ENCODE measurements at regions not wholly inside any gene's neighbourhood (a gene's known extent, or its start where the extent isn't known, plus 50 kb on each side); places are given as distances from the start of the nearest gene placed in this dataset.

DNA sequence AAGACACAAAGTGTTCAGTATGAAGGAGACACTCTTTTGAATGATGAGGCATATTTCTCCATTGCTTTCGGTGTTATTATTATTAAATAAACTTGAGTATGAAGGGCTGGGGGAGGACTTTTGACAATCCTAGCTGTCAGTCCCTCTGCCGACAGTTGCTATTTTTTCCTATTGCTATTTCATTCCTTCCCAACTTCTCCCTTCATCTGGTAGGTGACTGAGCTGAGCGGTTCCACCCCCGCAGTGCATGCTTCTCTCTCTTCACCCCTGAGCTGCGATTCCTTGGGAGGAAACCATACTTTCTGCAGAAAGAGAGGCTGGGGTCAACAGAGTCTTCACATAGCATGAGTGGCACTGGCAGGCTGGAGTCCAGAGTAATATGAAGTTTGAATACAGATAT is 261.2 kb upstream of the TAC1 start:
- Mint-ChIP-seq H3K4me3 (no peak overlapping the region), H3K27ac (no peak overlapping the region), H3K36me3 (ENCODE audit: low read depth) (no peaks in the 10 kb centered on the region), H3K9me3 (no peaks in the 10 kb centered on the region), H3K4me1 (no peaks in the 10 kb centered on the region), H3K27me3 (peaks cover 8% of the 10 kb centered on the region)
- TF ChIP-seq CTCF (IDR thresholded peaks at IDR 0.05): no peak
- ChIA-PET CTCF (no interaction called here), POLR2A (no interaction called here)
- DNase-seq (no peak), ATAC-seq (ENCODE audit: low read depth) (no peak)
- intact Hi-C loops (cut with micrococcal nuclease): no loop called here

- no peak overlapping the region for H3K27ac Mint-ChIP-seq
- TF ChIP-seq CTCF (IDR thresholded peaks at IDR 0.05): no peak
- no peak overlapping the region for H3K4me3 Mint-ChIP-seq
- ATAC-seq (ENCODE audit: low read depth) (no peak), DNase-seq (no peak)
- no peaks in the 10 kb centered on the region for H3K4me1 Mint-ChIP-seq
- peaks cover 8% of the 10 kb centered on the region for H3K27me3 Mint-ChIP-seq
- ChIA-PET CTCF (no interaction called here), POLR2A (no interaction called here)
- no peaks in the 10 kb centered on the region for H3K36me3 Mint-ChIP-seq (ENCODE audit: low read depth)
- intact Hi-C loops (cut with micrococcal nuclease): no loop called here
- no peaks in the 10 kb centered on the region for H3K9me3 Mint-ChIP-seq
These were observed 260.4 kb upstream of the TAC1 start for GRCh38 chr7:97471491-97471890.

DNA sequence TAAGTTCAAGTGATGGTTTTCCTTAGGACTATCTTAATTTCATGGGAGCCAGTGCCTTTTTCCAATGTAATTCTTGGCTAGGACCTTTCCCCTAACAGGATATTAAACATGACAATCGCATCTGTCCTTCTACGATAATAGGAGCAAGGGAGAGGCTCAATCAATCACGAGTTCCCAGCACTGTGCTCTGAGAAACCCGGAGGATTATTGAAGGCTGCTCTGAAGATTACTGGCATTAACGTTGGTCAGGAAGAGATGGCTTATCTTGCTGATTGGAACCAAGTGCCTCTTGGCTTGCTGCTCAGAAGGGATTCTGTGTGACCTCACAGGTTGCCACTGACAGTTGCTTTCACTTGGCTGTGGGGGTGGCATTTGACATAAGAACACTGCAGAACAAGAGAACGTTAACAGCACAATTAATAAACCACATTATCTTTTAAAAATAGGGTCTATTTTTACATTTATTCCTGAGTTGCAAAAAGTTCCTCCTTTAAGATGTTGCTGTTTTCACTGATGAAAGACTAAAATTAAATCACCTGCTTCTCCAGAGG is 252.1 kb upstream of the TAC1 start:
- DNase-seq: no peak
- no peak for TF ChIP-seq CTCF (IDR thresholded peaks at IDR 0.05)
- intact Hi-C loops (cut with micrococcal nuclease): no loop called here
- H3K4me3 Mint-ChIP-seq: no peak overlapping the region
- POLR2A ChIA-PET: no interaction called here
- H3K27me3 Mint-ChIP-seq: no peaks in the 10 kb centered on the region
- H3K9me3 Mint-ChIP-seq: no peaks in the 10 kb centered on the region
- CTCF ChIA-PET: no interaction called here
- no peak for ATAC-seq (ENCODE audit: low read depth)
- H3K36me3 Mint-ChIP-seq (ENCODE audit: low read depth): no peaks in the 10 kb centered on the region
- no peak overlapping the region for H3K27ac Mint-ChIP-seq
- no peaks in the 10 kb centered on the region for H3K4me1 Mint-ChIP-seq

GRCh38 chr7:97480772-97481390 is 251.0 kb upstream of the TAC1 start:
- H3K27me3 Mint-ChIP-seq: no peaks in the 10 kb centered on the region
- no peak for ATAC-seq (ENCODE audit: low read depth)
- intact Hi-C loops (cut with micrococcal nuclease): no loop called here
- no peaks in the 10 kb centered on the region for H3K9me3 Mint-ChIP-seq
- ChIA-PET POLR2A (no interaction called here), CTCF (no interaction called here)
- H3K36me3 Mint-ChIP-seq (ENCODE audit: low read depth): no peaks in the 10 kb centered on the region
- no peak for DNase-seq
- H3K4me1 Mint-ChIP-seq: no peaks in the 10 kb centered on the region
- H3K27ac Mint-ChIP-seq: no peak overlapping the region
- H3K4me3 Mint-ChIP-seq: no peak overlapping the region
- no peak for TF ChIP-seq CTCF (IDR thresholded peaks at IDR 0.05)

- ChIA-PET POLR2A (no interaction called here), CTCF (no interaction called here)
- ATAC-seq (ENCODE audit: low read depth) (no peak), DNase-seq (no peak)
- H3K9me3 Mint-ChIP-seq: peaks cover 2% of the 10 kb centered on the region
- peaks cover 1% of the 10 kb centered on the region for H3K27me3 Mint-ChIP-seq
- H3K4me1 Mint-ChIP-seq: no peaks in the 10 kb centered on the region
- intact Hi-C loops (cut with micrococcal nuclease): loop anchor here (5.0 kb wide), 1 partner anchor 342 kb away; no protein-coding TSS in a partner anchor
- TF ChIP-seq CTCF (IDR thresholded peaks at IDR 0.05): no peak
- no peaks in the 10 kb centered on the region for H3K36me3 Mint-ChIP-seq (ENCODE audit: low read depth)
- no peak overlapping the region for H3K27ac Mint-ChIP-seq
- H3K4me3 Mint-ChIP-seq: no peak overlapping the region
These were observed 236.4 kb upstream of the TAC1 start for GRCh38 chr7:97495487-97495886.

Data from activated B cell treated with CpG ODN at 0.5 μM for 24 hours (primary cell).